HG03139 (cell line): ENCODE measurements at regions not wholly inside any gene's neighbourhood (a gene's known extent, or its start where the extent isn't known, plus 50 kb on each side); places are given as distances from the start of the nearest gene placed in this dataset.
"Not testable (repeated sequence)": the region's sequence is repeated elsewhere in the genome, so short reads cannot be mapped to it uniquely, and the experiment has no call there.

Source experiments
- ATAC-seq: cut with Tn5 transposase; IDR thresholded peaks from one replicate; pipeline ENCODE4 v1.9.1; 2021; ENCODE audit not compliant: unreplicated experiment

GRCh38 chr5:167355346-167355745 is 936.1 kb upstream of the WWC1 start:
- ATAC-seq, result no peak

DNA sequence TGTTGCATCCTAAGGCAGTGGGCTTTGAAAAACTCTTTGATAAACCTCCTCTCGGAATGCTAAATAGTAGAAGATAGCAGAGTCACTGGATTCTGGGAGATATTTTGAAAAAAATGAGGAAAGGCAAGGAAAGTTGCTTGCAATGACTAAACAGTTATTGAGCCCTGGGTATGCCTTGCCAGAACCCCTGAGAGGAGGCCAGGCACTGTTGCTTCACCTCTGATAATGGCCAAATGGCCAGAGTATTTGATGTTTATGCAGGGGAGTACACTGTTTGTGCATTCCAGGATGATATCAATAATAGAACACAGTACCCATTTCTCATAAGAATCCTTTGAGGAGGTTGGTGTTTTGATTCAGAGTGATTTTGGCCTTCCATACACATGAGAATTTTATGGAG is 935.1 kb upstream of the WWC1 start:
- ATAC-seq, result no peak

GRCh38 chr5:167358868-167359492 is 932.5 kb upstream of the WWC1 start:
- no peak for ATAC-seq

DNA sequence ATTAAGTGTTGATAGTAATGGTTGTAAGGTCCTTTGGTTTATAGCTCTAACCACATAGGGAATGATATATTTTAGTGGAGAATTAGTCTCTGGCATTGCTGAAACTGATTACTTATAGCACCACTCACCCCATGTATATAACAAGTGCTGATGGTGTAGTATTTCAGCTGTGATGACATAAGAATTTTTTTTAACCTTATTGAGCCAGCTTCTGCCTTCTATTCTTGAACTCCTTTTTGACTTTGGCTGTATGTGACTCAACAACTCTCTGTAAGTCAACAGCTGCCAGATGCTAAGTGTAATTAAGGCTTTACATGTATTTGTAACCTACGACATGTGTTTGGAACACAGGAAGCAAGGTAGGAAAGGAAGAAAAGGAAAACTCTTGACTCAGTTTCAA is 929.6 kb upstream of the WWC1 start:
- no peak for ATAC-seq

- no peak for ATAC-seq
Observed at GRCh38 chr5:167363065-167363464, 928.4 kb upstream of the WWC1 start.

- ATAC-seq, result no peak
Observed at GRCh38 chr5:167375125-167375524, 916.3 kb upstream of the WWC1 start.

DNA sequence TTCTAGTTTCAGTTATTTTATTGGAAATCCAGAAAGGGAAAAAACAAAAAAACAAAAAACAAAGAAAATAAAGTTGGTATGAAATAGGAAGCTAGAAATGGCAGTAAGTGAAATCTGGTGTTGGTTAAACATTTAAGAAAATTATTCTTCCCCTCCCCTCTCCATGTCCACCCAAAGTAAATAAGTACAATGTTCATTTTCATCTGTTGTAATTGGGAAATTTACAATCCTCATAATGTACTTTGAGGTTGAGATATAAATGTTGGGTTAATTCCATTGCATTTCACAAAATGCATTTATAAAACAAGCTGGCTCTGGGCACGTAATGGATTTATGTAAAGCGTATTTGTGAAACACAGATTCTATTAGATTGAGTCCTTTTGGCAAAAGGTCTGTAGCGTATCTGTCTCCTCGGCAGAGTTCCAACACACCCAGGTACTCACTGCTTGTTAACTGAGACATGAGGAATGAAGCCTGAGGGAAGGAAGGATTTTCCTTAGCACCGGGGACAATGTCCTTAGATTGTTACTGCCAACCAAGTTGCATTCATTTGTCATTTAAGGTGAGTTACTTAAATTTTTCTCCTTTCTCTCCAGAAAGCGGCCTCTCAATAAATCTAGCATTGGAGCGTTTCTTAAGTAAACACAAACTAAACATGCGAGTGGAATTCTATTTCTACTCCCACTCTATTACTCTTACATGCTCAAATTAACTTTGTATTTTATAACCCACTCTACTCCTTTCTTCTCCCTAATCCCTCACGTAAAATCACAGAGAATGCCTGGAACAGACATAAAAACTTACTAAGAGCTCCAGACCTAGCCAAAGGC is 912.3 kb upstream of the WWC1 start:
- ATAC-seq, result no peak

DNA sequence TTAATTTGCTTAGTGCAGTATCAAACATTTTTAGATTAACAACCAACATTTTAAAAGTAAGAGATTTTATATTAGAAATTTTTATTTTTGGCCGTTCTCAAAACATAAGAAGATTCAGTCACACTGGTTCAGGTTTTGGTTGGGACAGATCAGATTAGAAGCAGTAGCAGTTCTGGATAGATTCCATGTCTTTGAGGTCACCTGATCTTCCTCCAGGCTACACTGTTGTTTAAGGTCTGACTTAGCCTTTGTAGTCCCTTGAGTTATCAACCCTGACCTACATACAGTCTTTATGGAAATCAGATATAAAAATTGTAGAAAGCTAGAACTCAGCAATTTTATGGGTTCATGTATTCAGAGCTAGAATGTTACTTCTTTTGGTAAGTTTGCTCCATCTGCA is 910.0 kb upstream of the WWC1 start:
- no peak for ATAC-seq

DNA sequence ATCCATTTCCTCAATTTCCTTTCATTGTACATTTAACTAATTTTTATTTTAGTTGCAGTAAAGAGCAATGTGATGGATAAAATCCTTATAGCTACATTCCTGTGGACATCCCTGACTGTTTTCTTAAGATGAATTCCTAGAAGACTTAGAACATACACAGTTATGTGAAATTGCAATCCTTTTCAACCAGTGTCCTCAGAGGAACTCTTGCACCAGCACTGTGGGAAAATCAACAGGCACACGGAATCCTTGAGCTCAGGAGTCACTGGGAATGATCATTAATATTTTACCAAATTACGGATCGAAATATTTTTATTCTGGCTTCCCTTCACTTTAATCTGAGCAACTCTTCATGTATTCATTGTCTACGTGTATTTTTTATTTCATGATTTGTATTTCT is 901.9 kb upstream of the WWC1 start:
- no peak for ATAC-seq

GRCh38 chr5:167391286-167391685 is 900.2 kb upstream of the WWC1 start:
- ATAC-seq, result not testable (repeated sequence)

DNA sequence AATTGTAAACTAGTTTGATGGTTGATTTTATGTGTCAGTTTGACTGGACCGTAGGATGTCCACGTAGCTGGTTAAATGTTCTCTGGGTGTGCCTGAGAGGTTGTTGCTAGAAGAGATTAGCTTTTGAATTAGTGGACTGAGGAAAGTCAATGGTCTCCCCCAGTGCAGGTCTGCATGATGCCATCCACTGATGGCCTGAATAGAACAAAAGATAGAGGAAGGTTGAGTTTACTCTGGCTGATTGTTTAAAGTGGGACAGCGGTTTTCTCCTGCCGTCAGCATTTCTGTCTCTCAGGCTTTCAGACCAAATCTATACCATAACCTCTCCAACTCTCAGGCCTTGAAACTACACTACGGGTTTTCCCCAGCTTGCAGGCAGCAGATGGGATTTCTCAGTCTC is 899.2 kb upstream of the WWC1 start:
- no peak for ATAC-seq

DNA sequence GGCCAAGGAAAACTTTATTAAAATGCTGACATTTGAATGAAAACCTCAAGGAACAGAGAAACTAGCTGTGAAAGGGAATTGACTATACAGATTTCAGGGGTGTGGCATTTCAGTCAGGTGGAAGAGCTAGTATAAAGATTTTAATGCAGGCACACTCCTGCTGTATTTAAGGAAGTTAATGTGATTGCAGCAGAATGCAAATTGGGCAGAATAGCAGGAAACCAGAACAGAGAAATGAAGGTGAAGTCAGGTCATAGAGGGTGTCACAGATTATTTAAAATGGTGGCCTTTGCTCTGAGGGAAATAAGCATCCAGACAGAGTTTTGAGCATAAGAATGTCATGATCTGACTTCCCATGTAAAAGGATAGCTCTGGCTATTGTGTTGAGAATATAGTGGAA is 898.1 kb upstream of the WWC1 start:
- ATAC-seq, result no peak

- no peak for ATAC-seq
Observed at GRCh38 chr5:167402671-167403070, 888.8 kb upstream of the WWC1 start.

DNA sequence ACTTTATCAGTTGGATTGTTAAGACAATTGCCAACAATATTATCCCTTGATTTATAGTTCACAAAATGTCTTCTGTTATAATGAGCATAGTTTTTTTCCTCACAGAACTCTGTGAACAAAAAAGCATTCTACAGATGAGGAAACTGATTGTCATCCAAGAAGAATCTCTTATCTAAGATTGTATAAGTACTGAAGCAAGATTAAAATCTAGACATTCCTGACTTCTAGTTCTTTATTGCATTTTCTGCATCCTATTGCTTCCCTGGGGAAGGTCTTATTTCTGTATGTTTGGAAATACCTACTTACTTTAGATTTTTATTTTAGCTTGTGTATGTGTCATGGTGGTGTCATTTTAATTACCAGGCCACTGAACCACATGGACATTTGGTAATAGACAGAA is 884.9 kb upstream of the WWC1 start:
- no peak for ATAC-seq

GRCh38 chr5:167412556-167412955 is 878.9 kb upstream of the WWC1 start:
- ATAC-seq, result no peak

- ATAC-seq, result no peak
Observed at GRCh38 chr5:167413506-167413905, 877.9 kb upstream of the WWC1 start.

DNA sequence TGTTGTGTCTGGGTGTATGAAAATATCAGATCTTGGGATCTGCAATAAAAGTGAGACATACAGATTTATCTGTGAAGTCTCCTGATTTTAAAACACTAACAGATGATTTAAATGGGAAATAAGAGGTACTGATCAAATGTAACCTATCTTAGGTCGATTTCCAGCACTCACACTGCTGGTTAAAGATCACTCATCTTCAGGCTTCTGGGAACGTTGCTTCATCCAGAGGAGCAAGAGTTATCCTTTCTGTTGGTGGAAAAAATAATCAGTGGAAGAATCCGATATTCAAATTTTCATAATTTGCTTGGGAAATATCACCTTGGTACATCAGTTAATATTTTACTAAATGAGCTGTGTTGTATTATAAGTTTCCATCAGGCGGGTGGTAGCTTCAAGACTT is 876.8 kb upstream of the WWC1 start:
- ATAC-seq, result no peak

DNA sequence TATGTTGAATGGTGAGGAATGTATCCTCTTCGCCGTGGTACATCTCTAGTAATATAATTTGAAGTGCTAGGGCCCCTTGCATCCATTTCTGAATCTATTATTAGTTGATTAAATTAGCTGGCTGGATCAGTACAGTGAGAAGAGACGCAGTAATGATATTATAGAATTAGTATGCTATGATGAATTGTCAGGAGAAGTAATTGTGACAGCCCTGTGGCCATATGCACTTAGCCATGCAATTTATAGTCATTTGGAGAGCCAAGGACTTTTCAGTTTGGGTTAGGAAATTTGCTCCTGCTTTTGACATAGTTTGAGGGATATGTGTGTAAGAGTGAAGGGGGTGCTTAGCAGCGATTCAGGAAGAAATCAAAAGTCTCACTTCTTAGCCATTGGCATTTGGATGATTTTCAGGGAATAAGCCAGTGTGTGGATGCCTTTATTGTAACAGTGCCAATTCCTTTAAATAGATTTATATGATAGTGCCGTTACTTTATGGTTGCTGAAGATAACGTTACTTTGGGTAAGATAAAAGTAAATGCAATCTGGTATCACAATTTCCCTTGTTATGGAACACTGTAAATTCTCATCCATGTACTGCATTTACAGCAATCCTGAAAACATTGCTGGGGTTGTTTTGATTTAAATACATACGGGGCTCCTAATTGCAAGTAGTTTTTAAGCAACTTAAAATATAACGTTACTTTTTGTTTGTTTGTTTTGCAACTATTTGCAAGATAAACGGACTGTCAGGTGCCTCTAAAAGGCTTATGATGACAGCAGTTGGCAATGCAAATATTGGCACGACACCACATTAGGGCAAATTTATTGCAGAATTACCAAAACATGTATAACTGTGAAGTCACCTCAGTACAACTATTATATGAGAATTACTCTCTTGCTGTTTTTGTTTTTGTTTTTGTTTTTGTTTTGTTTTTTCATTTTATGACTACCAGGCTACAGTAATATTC is 875.4 kb upstream of the WWC1 start:
- ATAC-seq, result no peak

- no peak for ATAC-seq
Observed at GRCh38 chr5:167417662-167418061, 873.8 kb upstream of the WWC1 start.

DNA sequence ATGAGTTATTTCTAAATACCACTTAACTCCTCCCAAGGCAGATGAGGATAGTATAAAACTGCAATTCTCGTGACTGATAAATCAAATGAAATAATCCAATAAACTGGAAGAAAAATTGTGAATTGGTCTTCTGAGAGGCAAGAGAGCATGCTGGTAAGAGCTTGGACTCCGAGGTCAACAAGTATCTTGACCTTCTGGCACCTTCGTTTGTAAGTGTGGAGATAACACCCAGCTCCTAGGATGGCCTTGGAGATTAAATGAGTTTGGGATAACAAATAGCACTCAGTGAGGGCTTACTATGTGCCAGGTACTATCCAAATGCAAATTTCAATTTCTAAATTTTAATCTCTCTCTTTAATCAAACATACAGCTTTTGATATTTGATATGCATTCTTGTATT is 866.3 kb upstream of the WWC1 start:
- ATAC-seq, result no peak

DNA sequence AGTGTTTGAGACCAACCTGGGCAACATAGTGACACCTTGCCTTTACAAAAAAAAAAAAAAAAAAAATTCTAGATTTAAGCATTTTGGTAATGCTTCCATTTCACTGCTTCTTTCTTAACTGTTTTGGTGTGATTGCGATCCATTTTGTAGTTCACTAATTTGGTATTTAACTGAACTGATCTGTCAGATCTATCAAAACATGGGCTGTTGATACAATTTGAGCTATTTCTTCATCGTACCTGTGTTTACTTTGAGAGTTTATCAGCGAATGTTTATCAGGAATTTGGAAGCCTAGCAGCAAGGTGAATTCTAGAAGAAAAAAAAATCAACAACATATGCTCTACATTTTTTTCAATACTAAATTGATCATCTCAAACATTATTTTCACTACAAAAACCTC is 864.9 kb upstream of the WWC1 start:
- ATAC-seq, result no peak

GRCh38 chr5:167427641-167428040 is 863.8 kb upstream of the WWC1 start:
- not testable (repeated sequence) for ATAC-seq
